ENCODE measurements at regions not wholly inside any gene's neighbourhood (a gene's known extent, or its start where the extent isn't known, plus 50 kb on each side); places are given as distances from the start of the nearest gene placed in this dataset.

GRCh38 chr6:144823131-144823530 lies 538.0 kb downstream of the UTRN start:
- no peak overlapping the region for H2AFZ ChIP-seq (ENCODE audit: low read length)
- no peak overlapping the region for H3K9ac ChIP-seq (replicated peaks in 1 of 4; ENCODE audit: extremely low read depth in 1 of 4, low read depth in 3 of 4, low read length in 3 of 4)
- H4K20me1 ChIP-seq (replicated peaks in 1 of 2; ENCODE audit: control insufficient read depth in 1 of 2, insufficient read depth in 2 of 2, low read length in 2 of 2): no peaks in the 10 kb centered on the region
- no peak overlapping the region for H2BK5ac ChIP-seq (ENCODE audit: low read depth, low read length)
- 91% methylated on average over 4 of the region's 4 CpGs; no CpG with 5 or more reads in 1 of the 2 experiments for WGBS, 2 experiments (ENCODE audit: extremely low coverage in 1 of 2, insufficient coverage in 1 of 2, insufficient read length in 1 of 2, insufficient replicate concordance in 2 of 2, low coverage in 1 of 2, low lambda C conversion rate in 2 of 2, missing lambda C conversion rate in 1 of 2)
- H3K79me2 ChIP-seq (ENCODE audit: control insufficient read depth in 1 of 2, insufficient read depth in 2 of 2, low read length in 2 of 2): no peaks in the 10 kb centered on the region
- FAIRE-seq: no peak
- DNase-seq (ENCODE audit: low read depth in 1 of 2, low spot score in 2 of 2): no peak
- H3K36me3 ChIP-seq (ENCODE audit: control insufficient read depth in 2 of 4, insufficient read depth in 4 of 4, low read length in 3 of 4): peaks cover 0 to 9% (median 3%) of the 10 kb centered on the region in 4 experiments; a peak in 3 of 8 replicates
- POLR2A ChIA-PET (ENCODE audit: partially characterized antibody): no interaction called here
- H4K8ac ChIP-seq (ENCODE audit: extremely low read depth, insufficient read depth, low read length): no peak overlapping the region
- no peak overlapping the region for H4K91ac ChIP-seq (replicated peaks; ENCODE audit: insufficient read length, low read length)
- H3K4me3 ChIP-seq (ENCODE audit: extremely low read depth in 1 of 4, insufficient read depth in 2 of 4, low read depth in 3 of 4, low read length in 4 of 4): no peak overlapping the region
- no peak overlapping the region for H2BK120ac ChIP-seq (replicated peaks; ENCODE audit: low read depth, low read length)
- no peak overlapping the region for H3K23ac ChIP-seq (ENCODE audit: insufficient read length)
- CTCF ChIA-PET (ENCODE audit: partially characterized antibody): interaction anchor here (0.8 to 1.1 kb wide), 2 partner anchors 44 to 45 kb away, joined by 3 read pairs; no protein-coding TSS in a partner anchor
- no peak overlapping the region for H2BK20ac ChIP-seq (ENCODE audit: low read length)
- no peaks in the 10 kb centered on the region for H3K27me3 ChIP-seq (replicated peaks in 1 of 4; ENCODE audit: control insufficient read depth in 3 of 4, extremely low read depth in 1 of 4, insufficient read depth in 3 of 4, low read length in 3 of 4)
- no peak overlapping the region for H3K27ac ChIP-seq (ENCODE audit: low read depth, low read length)
- H3K4me1 ChIP-seq (replicated peaks in 1 of 4; ENCODE audit: control insufficient read depth in 3 of 4, insufficient read depth in 4 of 4, low read length in 3 of 4): peaks cover 0 to 5% (median 0%) of the 10 kb centered on the region in 4 experiments; a peak in 2 of 7 replicates
- H3K23me2 ChIP-seq (ENCODE audit: low read depth, low read length): no peaks in the 10 kb centered on the region
- no peak overlapping the region for H2AK5ac ChIP-seq (ENCODE audit: low read depth, low read length)
- no peak overlapping the region for H2BK15ac ChIP-seq (ENCODE audit: low read length)
- no peak overlapping the region for H3K14ac ChIP-seq (ENCODE audit: insufficient read length)
- no peak overlapping the region for H2BK12ac ChIP-seq (ENCODE audit: low read depth, low read length)
- no peak overlapping the region for H3K4me2 ChIP-seq (ENCODE audit: insufficient read depth in 1 of 2, low read depth in 2 of 2, low read length in 2 of 2)
- no peak overlapping the region for H3K56ac ChIP-seq (replicated peaks; ENCODE audit: insufficient read length, low read depth, low read length)
- H3K79me1 ChIP-seq (ENCODE audit: low read depth, low read length): no peaks in the 10 kb centered on the region
- H3K9me3 ChIP-seq (ENCODE audit: insufficient read depth in 2 of 2, low read depth in 1 of 2, low read length in 1 of 2): no peaks in the 10 kb centered on the region
- H3K4ac ChIP-seq (replicated peaks; ENCODE audit: insufficient read length, low read depth, low read length): no peak overlapping the region
- no peak overlapping the region for H3K18ac ChIP-seq (ENCODE audit: extremely low read depth, low read length)
- no peak overlapping the region for H4K5ac ChIP-seq (ENCODE audit: insufficient read length, low read depth, low read length)
- TF ChIP-seq POLR2AphosphoS5 (IDR thresholded peaks at IDR 0.05; ENCODE audit: low read depth, low read length) (no peak), POLR2A (IDR thresholded peaks at IDR 0.05; ENCODE audit: control extremely low read depth in 1 of 2, low read depth in 2 of 2, low read length in 2 of 2) (no peak), BACH1 (IDR thresholded peaks at IDR 0.05; ENCODE audit: low read length) (no peak), SAP30 (IDR thresholded peaks at IDR 0.05; ENCODE audit: insufficient read depth, insufficient replicate concordance, low read length) (no peak), SIRT6 (IDR thresholded peaks at IDR 0.05; ENCODE audit: low read length) (no peak), BCL11A (IDR thresholded peaks at IDR 0.05; ENCODE audit: low read depth in 2 of 2, low read length in 2 of 2) (no peak), CREB1 (IDR thresholded peaks at IDR 0.05) (no peak), SUZ12 (IDR thresholded peaks at IDR 0.05; ENCODE audit: low read length) (no peak), CTBP2 (IDR thresholded peaks at IDR 0.05; ENCODE audit: borderline replicate concordance, insufficient read depth, insufficient read length, low read length) (no peak), BRCA1 (IDR thresholded peaks at IDR 0.05; ENCODE audit: low read depth, low read length) (no peak), KDM5A (IDR thresholded peaks at IDR 0.05; ENCODE audit: low read length) (no peak), KDM1A (IDR thresholded peaks at IDR 0.05; ENCODE audit: borderline replicate concordance, low read length) (no peak), E2F6 (IDR thresholded peaks at IDR 0.05) (no peak)

Measured in H1 (cell line).